Activated gamma-delta T cell treated with Interleukin-2 at 50 U/mL for 16 hours (primary cell): ENCODE measurements at regions not wholly inside any gene's neighbourhood (a gene's known extent, or its start where the extent isn't known, plus 50 kb on each side); places are given as distances from the start of the nearest gene placed in this dataset.
"Not testable (repeated sequence)": the region's sequence is repeated elsewhere in the genome, so short reads cannot be mapped to it uniquely, and the experiment has no call there.

Experiments used
- DNase-seq: peaks from one replicate; pipeline ENCODE4 v3.0.0-alpha.2; 2020

- DNase-seq = not testable (repeated sequence)
Observed at GRCh38 chr1:146883190-146883589, 54.9 kb upstream of the NBPF12 start.

DNA sequence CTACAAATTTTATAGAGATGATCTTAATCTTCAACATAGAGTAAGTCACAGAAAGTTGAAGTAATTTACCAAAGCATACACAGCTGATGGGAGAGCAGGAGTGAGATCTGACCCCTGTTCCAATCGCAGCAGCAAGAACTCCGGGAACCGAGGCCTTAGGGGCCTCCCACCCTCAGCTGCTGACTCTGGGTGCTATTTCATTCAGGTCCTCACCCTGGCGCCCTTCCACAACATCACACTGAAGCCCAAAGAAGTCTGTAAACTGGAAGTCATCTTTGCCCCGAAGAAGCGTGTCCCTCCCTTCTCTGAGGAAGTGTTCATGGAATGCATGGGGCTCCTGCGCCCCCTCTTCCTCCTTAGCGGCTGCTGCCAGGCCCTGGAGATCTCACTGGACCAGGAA lies 57.0 kb upstream of the NBPF12 start:
- not testable (repeated sequence) for DNase-seq

GRCh38 chr1:146863799-146864319 lies 74.3 kb upstream of the NBPF12 start:
- not testable (repeated sequence) for DNase-seq

GRCh38 chr1:146853147-146853546 lies 85.0 kb upstream of the NBPF12 start:
- DNase-seq = not testable (repeated sequence)

- DNase-seq = not testable (repeated sequence)
Observed at GRCh38 chr1:146850352-146850889, 87.7 kb upstream of the NBPF12 start.

- not testable (repeated sequence) for DNase-seq
Observed at GRCh38 chr1:146838725-146839124, 99.4 kb upstream of the NBPF12 start.

GRCh38 chr1:146826957-146827356 lies 111.2 kb upstream of the NBPF12 start:
- not testable (repeated sequence) for DNase-seq

DNA sequence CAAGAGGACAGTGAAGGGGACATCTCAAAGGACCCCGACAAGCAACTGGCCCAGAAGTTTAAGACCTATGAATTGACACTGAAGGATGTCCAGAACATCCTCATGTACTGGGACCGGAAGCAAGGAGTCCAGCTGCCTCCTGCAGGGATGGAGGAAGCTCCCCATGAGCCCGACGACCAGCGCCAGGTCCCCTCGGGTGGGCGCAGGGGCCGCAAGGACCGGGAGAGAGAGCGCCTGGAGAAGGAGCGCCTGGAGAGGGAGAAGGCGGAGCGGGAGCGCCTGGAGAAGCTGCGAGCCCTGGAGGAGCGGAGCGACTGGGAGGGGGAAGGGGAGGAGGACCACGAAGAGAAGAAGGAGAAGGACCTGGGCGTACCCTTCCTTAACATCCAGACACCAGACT lies 143.9 kb upstream of the NBPF12 start:
- not testable (repeated sequence) for DNase-seq

- not testable (repeated sequence) for DNase-seq
Observed at GRCh38 chr1:146792725-146793124, 145.4 kb upstream of the NBPF12 start.

GRCh38 chr1:146784212-146784940 lies 153.7 kb upstream of the NBPF12 start:
- not testable (repeated sequence) for DNase-seq

DNA sequence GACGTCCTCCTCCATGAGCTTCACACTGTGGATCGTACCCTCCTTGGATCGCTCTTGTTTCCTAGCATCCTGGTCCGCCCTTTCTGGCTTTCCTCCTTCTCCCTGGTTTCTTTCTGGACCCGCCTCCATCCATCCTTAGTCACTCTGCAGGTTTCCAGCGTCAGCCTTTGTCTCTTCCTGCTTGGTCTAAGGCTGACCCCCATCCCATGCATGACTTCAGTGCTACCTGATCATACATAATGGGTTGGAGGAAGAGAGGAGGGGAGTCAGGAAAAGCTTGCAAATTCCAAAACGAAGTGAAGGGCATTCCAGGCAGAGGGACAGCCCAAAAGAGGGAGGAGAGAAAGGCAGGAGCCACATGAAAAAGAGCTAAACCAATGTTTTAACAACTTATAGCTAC lies 156.9 kb upstream of the NBPF12 start:
- not testable (repeated sequence) for DNase-seq

GRCh38 chr1:146777826-146778602 lies 160.1 kb upstream of the NBPF12 start:
- not testable (repeated sequence) for DNase-seq

- not testable (repeated sequence) for DNase-seq
Observed at GRCh38 chr1:146774988-146775387, 163.1 kb upstream of the NBPF12 start.

DNA sequence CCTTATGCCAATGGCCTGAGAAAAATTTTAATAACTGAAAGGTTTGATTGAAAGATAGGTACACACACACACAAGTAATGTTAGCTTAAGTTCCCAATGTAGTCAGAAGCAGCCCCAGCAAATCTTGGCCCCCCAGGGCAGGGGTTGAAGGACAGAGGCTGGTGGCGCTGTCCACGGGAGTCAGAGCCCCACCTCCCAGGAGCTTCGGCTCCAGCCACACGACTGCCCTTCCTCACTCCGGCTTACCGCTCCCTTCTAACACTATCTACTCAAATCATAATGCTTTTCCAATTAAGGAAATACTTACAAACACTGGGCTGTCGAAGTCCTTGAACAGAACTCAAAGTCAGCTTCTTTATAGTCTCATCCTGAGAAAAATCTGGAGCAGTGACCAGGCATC lies 163.9 kb upstream of the NBPF12 start:
- DNase-seq = not testable (repeated sequence)

- DNase-seq = not testable (repeated sequence)
Observed at GRCh38 chr1:146771409-146771808, 166.7 kb upstream of the NBPF12 start.

DNA sequence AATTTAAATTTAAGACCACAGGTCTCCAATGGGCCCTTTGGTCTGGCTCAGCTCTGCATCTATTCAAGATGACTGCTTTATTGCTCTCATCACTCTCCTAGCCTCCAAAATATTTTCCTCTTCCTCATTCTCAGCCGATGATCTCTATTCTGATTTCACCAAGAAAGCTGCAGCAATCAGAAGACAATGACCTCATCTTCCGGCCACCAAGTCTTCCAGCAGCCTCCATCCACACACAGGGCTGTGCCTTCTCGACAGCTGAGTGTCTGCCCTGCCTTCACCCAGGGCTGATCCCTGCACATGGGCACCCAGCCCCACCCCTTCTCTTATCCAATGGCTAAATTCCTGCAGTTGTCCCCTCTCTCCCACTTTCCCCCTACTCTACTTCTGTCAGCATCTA lies 167.1 kb upstream of the NBPF12 start:
- DNase-seq = not testable (repeated sequence)

- not testable (repeated sequence) for DNase-seq
Observed at GRCh38 chr1:146763234-146763633, 174.9 kb upstream of the NBPF12 start.

- not testable (repeated sequence) for DNase-seq
Observed at GRCh38 chr1:146756858-146757257, 181.3 kb upstream of the NBPF12 start.

DNA sequence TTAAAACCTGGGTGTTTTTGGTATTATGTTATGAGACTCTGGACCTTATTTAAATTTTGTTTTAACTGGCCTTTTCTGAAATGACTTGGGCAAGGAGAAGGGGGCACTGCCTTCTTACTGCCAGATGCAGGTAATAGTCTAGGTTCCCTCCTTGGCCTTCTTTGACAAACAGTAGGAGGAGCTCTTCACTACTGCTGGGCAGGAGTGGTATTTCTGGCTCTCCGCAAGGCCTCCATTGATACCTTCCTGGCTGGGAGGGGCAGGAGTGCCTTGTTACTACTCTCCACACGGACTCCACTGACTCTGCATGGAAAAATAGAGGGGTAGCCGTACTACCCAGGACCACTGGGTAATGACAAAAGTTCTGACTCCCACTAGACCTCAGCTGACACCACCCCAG lies 189.4 kb upstream of the NBPF12 start:
- DNase-seq = not testable (repeated sequence)

DNA sequence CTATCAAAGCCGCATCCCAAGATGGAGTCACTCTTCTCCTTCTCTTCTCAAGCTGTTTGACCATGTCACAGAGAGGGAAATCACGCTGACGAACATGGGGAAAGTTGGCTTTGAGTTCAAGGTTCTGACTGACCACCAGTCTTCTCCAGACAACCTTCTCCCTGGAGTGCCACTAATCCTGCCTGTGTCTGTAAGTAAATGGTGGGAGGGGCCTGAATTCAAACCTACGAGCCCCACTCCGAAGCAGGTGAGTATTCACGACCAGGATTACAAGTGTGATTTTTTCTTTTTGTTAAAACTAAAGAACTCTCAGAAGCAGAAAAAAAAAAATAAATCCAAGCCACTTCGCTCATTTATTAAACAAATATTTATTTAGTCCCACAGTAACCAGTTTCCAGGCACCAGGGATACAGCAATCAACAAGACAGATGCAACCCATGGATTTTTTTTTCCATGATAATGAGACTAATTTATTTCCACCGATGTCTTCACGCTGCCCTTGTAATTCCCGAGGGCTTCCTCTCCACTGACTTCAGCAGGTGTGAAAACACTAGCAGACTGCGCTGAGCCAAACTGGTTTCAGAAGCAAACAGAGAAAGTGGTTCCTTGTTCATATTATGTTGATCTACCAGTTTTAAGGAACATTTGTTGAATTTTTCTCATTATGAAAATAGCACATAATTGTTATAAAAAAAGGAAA lies 206.0 kb upstream of the NBPF12 start:
- DNase-seq = not testable (repeated sequence)

- DNase-seq = not testable (repeated sequence)
Observed at GRCh38 chr1:146729642-146730344, 208.3 kb upstream of the NBPF12 start.

- not testable (repeated sequence) for DNase-seq
Observed at GRCh38 chr1:146715054-146715453, 223.1 kb upstream of the NBPF12 start.
